Ramos (cell line): ENCODE measurements at regions not wholly inside any gene's neighbourhood (a gene's known extent, or its start where the extent isn't known, plus 50 kb on each side); places are given as distances from the start of the nearest gene placed in this dataset.
"Not testable (repeated sequence)": the region's sequence is repeated elsewhere in the genome, so short reads cannot be mapped to it uniquely, and the experiment has no call there.

Experiments
- in situ Hi-C: fragments of 300-500 bp; cut with MboI; formaldehyde crosslinking; loops from one replicate; pipeline ENCODE4 v1.14.3; 2022; ENCODE audit warnings: low sequenced_read_pairs; ENCODE audit not compliant: unreplicated experiment

GRCh38 chr3:67252906-67253305 lies 254.8 kb downstream of the KBTBD8 start:
- in situ Hi-C loops, result not testable (repeated sequence)

GRCh38 chr3:67278015-67278618 lies 280.0 kb downstream of the KBTBD8 start:
- in situ Hi-C loops, result no loop called here

GRCh38 chr3:67286586-67286985 lies 288.5 kb downstream of the KBTBD8 start:
- in situ Hi-C loops, result no loop called here

GRCh38 chr3:67288466-67289106 lies 290.5 kb downstream of the KBTBD8 start:
- in situ Hi-C loops, result no loop called here

- in situ Hi-C loops, result no loop called here
Measured at GRCh38 chr3:67289626-67290025, 291.5 kb downstream of the KBTBD8 start.

- in situ Hi-C loops, result no loop called here
Measured at GRCh38 chr3:67290438-67290837, 292.3 kb downstream of the KBTBD8 start.

- in situ Hi-C loops, result no loop called here
Measured at GRCh38 chr3:67291287-67292252, 293.5 kb downstream of the KBTBD8 start.

GRCh38 chr3:67292356-67293121 lies 294.4 kb downstream of the KBTBD8 start:
- in situ Hi-C loops, result no loop called here

GRCh38 chr3:67294341-67294740 lies 296.2 kb downstream of the KBTBD8 start:
- in situ Hi-C loops, result no loop called here

- in situ Hi-C loops, result no loop called here
Measured at GRCh38 chr3:67296039-67296892, 298.2 kb downstream of the KBTBD8 start.

GRCh38 chr3:67297715-67298475 lies 299.8 kb downstream of the KBTBD8 start:
- in situ Hi-C loops, result no loop called here

- in situ Hi-C loops, result no loop called here
Measured at GRCh38 chr3:67301556-67301955, 303.4 kb downstream of the KBTBD8 start.

- in situ Hi-C loops, result no loop called here
Measured at GRCh38 chr3:67302489-67302888, 304.4 kb downstream of the KBTBD8 start.

- in situ Hi-C loops, result no loop called here
Measured at GRCh38 chr3:67305160-67305559, 307.1 kb downstream of the KBTBD8 start.

GRCh38 chr3:67305922-67306321 lies 307.8 kb downstream of the KBTBD8 start:
- in situ Hi-C loops, result no loop called here

GRCh38 chr3:67311440-67311839 lies 313.3 kb downstream of the KBTBD8 start:
- in situ Hi-C loops, result no loop called here

GRCh38 chr3:67312155-67312554 lies 314.0 kb downstream of the KBTBD8 start:
- in situ Hi-C loops, result no loop called here

- in situ Hi-C loops, result no loop called here
Measured at GRCh38 chr3:67318162-67318561, 320.1 kb downstream of the KBTBD8 start.

- in situ Hi-C loops, result no loop called here
Measured at GRCh38 chr3:67324554-67324953, 326.4 kb downstream of the KBTBD8 start.
